Umbilical cord (tissue), 1 donor: ENCODE measurements at regions not wholly inside any gene's neighbourhood (a gene's known extent, or its start where the extent isn't known, plus 50 kb on each side); places are given as distances from the start of the nearest gene placed in this dataset.
A peak's percentile ranks its signal among the peaks of the same experiment; 100 is the strongest.

ENCODE experiments used
- DNase-seq: peaks from one replicate; pipeline ENCODE4 v3.0.0-alpha.2; 2015; ENCODE audit warnings: low spot score

- no peak for DNase-seq
These were observed 198.5 kb upstream of the ZEB2 start for GRCh38 chr2:144718376-144718775.

- no peak for DNase-seq
These were observed 196.1 kb upstream of the ZEB2 start for GRCh38 chr2:144715992-144716391.

GRCh38 chr2:144713410-144713809 is 193.5 kb upstream of the ZEB2 start:
- no peak for DNase-seq

GRCh38 chr2:144712550-144712940 is 192.6 kb upstream of the ZEB2 start:
- DNase-seq: peak; percentile 64

GRCh38 chr2:144711630-144712549 is 192.0 kb upstream of the ZEB2 start:
- peak; percentile 70 for DNase-seq

- DNase-seq: no peak
These were observed 191.2 kb upstream of the ZEB2 start for GRCh38 chr2:144711084-144711483.

GRCh38 chr2:144708626-144709025 is 188.7 kb upstream of the ZEB2 start:
- DNase-seq: no peak

GRCh38 chr2:144707736-144708326 is 187.9 kb upstream of the ZEB2 start:
- no peak for DNase-seq

GRCh38 chr2:144706647-144707046 is 186.7 kb upstream of the ZEB2 start:
- no peak for DNase-seq

- no peak for DNase-seq
These were observed 185.7 kb upstream of the ZEB2 start for GRCh38 chr2:144705328-144706245.

- no peak for DNase-seq
These were observed 184.8 kb upstream of the ZEB2 start for GRCh38 chr2:144704709-144705095.

GRCh38 chr2:144703852-144704708 is 184.2 kb upstream of the ZEB2 start:
- no peak for DNase-seq

GRCh38 chr2:144702051-144702450 is 182.1 kb upstream of the ZEB2 start:
- no peak for DNase-seq

GRCh38 chr2:144701259-144701658 is 181.3 kb upstream of the ZEB2 start:
- DNase-seq: no peak

GRCh38 chr2:144698156-144698555 is 178.2 kb upstream of the ZEB2 start:
- no peak for DNase-seq

- no peak for DNase-seq
These were observed 175.7 kb upstream of the ZEB2 start for GRCh38 chr2:144695657-144696056.

GRCh38 chr2:144694456-144694855 is 174.5 kb upstream of the ZEB2 start:
- DNase-seq: no peak

- DNase-seq: no peak
These were observed 173.3 kb upstream of the ZEB2 start for GRCh38 chr2:144693179-144693578.

- no peak for DNase-seq
These were observed 172.7 kb upstream of the ZEB2 start for GRCh38 chr2:144692661-144693060.

GRCh38 chr2:144690771-144691170 is 170.9 kb upstream of the ZEB2 start:
- no peak for DNase-seq
